ENCODE measurements at regions not wholly inside any gene's neighbourhood (a gene's known extent, or its start where the extent isn't known, plus 50 kb on each side); places are given as distances from the start of the nearest gene placed in this dataset.

DNA sequence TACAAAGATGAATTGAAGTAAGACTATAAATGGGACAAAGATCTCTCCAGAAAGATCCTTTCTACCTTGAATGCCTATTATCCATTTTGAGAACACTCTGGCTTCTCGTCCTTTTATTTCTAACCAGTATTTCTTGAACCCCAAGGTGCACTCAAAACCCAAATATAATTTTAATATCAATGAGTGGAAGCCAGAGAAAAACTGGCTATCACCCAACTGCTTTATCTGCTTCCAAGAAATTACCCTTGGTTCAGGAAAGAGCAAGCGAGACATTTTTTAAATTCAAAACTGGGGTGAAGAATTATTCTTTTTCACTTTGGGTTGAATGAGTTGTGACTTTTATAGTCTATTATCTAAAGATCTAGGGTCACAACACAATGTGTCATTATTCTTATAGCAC lies 221.3 kb downstream of the PTH2R start:
- no peaks in the 10 kb centered on the region for H3K4me1 ChIP-seq
- no peaks in the 10 kb centered on the region for H3K36me3 ChIP-seq
- H3K27ac ChIP-seq: no peak overlapping the region
- H3K27me3 ChIP-seq: no peaks in the 10 kb centered on the region
- no peak for DNase-seq (ENCODE audit: low spot score in 2 of 2)
- no peak for TF ChIP-seq CTCF (IDR thresholded peaks at IDR 0.05)
- H3K4me3 ChIP-seq: no peak overlapping the region
- H3K9me3 ChIP-seq: no peaks in the 10 kb centered on the region
- intact Hi-C loops (cut with DNase I): no loop called here

DNA sequence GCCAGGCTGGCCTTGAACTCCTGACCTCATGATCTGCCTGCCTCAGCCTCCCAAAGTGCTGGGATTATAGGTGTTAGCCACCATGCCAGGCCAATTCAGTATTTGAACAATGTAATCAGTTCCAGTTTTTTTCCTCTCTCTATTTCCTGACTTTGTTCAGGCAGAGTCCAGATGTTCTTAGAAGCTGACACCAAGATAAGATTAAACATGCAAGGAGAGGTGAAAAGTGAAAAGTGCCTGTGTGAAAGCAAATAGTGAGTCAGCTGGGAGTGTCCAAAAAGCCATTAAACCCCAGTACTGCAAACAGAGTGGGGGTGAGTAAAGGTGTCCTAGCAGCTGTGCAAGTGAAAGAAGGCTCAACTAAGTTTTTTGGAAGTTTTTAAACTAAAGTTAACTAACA lies 231.5 kb downstream of the PTH2R start:
- H3K9me3 ChIP-seq: no peaks in the 10 kb centered on the region
- no peak for TF ChIP-seq CTCF (IDR thresholded peaks at IDR 0.05)
- H3K4me1 ChIP-seq: no peaks in the 10 kb centered on the region
- intact Hi-C loops (cut with DNase I): no loop called here
- no peak overlapping the region for H3K4me3 ChIP-seq
- DNase-seq (ENCODE audit: low spot score in 2 of 2): no peak
- no peak overlapping the region for H3K27ac ChIP-seq
- H3K36me3 ChIP-seq: no peaks in the 10 kb centered on the region
- H3K27me3 ChIP-seq: no peaks in the 10 kb centered on the region

GRCh38 chr2:208642125-208642779 lies 235.7 kb downstream of the PTH2R start:
- TF ChIP-seq CTCF (IDR thresholded peaks at IDR 0.05): no peak

DNA sequence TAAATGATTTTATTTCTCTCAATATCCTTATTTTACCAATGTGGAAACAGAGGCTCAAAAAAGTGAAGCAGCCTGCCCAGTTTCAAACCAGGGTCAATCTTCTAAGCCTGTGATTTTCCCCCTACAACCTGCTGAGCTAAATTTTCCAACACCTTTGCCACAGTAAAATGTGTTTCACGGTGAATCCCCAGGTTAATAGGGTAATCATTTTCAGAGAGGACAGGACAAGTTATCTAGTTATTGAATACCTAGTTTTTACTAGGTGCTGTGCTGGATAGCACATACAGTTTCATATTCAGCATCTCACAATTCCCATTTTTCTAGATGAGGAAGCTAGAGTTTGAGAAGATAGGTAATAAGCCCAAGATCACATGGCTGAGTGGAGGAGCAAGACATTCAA lies 236.6 kb downstream of the PTH2R start:
- Histone ChIP-seq H3K9me3 (no peaks in the 10 kb centered on the region), H3K36me3 (no peaks in the 10 kb centered on the region), H3K27me3 (no peaks in the 10 kb centered on the region), H3K27ac (no peak overlapping the region), H3K4me1 (no peaks in the 10 kb centered on the region), H3K4me3 (no peak overlapping the region)
- intact Hi-C loops (cut with DNase I): no loop called here
- TF ChIP-seq CTCF (IDR thresholded peaks at IDR 0.05): no peak
- no peak for DNase-seq (ENCODE audit: low spot score in 2 of 2)

More at GRCh38 chr2:208642125-208642779, 235.7 kb downstream of the PTH2R start:
- no peak overlapping the region for H3K4me3 ChIP-seq
- DNase-seq (ENCODE audit: low spot score in 2 of 2): no peak
- no peak overlapping the region for H3K27ac ChIP-seq
- no peaks in the 10 kb centered on the region for H3K9me3 ChIP-seq
- H3K36me3 ChIP-seq: no peaks in the 10 kb centered on the region
- no peaks in the 10 kb centered on the region for H3K27me3 ChIP-seq
- intact Hi-C loops (cut with DNase I): no loop called here
- no peaks in the 10 kb centered on the region for H3K4me1 ChIP-seq

DNA sequence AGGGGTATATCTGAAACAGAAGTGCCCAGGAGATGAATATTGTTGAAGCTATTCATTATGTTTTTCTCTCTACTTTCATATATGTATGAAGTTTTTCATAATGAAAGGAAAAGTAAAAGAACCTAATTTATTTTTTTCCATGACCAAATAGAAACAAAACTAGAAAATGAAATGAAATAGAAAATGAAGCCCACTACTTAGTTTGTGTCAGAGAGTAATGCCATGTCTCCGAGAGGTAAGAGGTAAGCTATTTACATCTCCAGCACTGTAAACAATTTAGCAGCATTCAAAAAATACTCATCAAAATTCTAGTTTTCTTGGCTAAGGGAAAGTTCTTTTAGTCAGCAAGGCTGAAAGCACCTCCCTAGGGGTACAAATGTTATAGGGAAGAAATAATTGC lies 238.6 kb downstream of the PTH2R start:
- H3K27ac ChIP-seq: no peak overlapping the region
- intact Hi-C loops (cut with DNase I): no loop called here
- H3K27me3 ChIP-seq: no peaks in the 10 kb centered on the region
- H3K9me3 ChIP-seq: no peaks in the 10 kb centered on the region
- no peaks in the 10 kb centered on the region for H3K36me3 ChIP-seq
- no peak overlapping the region for H3K4me3 ChIP-seq
- TF ChIP-seq CTCF (IDR thresholded peaks at IDR 0.05): no peak
- no peaks in the 10 kb centered on the region for H3K4me1 ChIP-seq
- no peak for DNase-seq (ENCODE audit: low spot score in 2 of 2)

GRCh38 chr2:208648368-208648767 lies 241.8 kb downstream of the PTH2R start:
- DNase-seq (ENCODE audit: low spot score in 2 of 2): no peak

More at GRCh38 chr2:208648368-208648767, 241.8 kb downstream of the PTH2R start:
- no peaks in the 10 kb centered on the region for H3K36me3 ChIP-seq
- no peaks in the 10 kb centered on the region for H3K9me3 ChIP-seq
- no peaks in the 10 kb centered on the region for H3K4me1 ChIP-seq
- intact Hi-C loops (cut with DNase I): no loop called here
- TF ChIP-seq CTCF (IDR thresholded peaks at IDR 0.05): no peak
- no peaks in the 10 kb centered on the region for H3K27me3 ChIP-seq
- no peak overlapping the region for H3K4me3 ChIP-seq
- no peak overlapping the region for H3K27ac ChIP-seq
